H9 (cell line): ENCODE measurements at regions not wholly inside any gene's neighbourhood (a gene's known extent, or its start where the extent isn't known, plus 50 kb on each side); places are given as distances from the start of the nearest gene placed in this dataset.

Experiments
- DNase-seq: peaks from one replicate; pipeline ENCODE4 v3.0.0-alpha.2; 2017
- H2AFZ ChIP-seq: one replicate; pipeline ENCODE4 v1.6.1; 2013; ENCODE audit warnings: mild to moderate bottlenecking, low read length, control low read depth, moderate library complexity
- H2AK5ac ChIP-seq: 2 replicates; pipeline ENCODE4 v1.6.1; 2013; ENCODE audit warnings: low read length, control low read depth, mixed read lengths; ENCODE audit not compliant: insufficient read length
- H2BK120ac ChIP-seq: one replicate; pipeline ENCODE4 v1.6.1; 2013; ENCODE audit warnings: low read depth, mild to moderate bottlenecking, low read length, control low read depth, inconsistent platforms; ENCODE audit not compliant: poor library complexity, severe bottlenecking
- H2BK12ac ChIP-seq: 2 replicates; pipeline ENCODE4 v1.6.1; 2013; ENCODE audit warnings: low read length, control low read depth, mixed read lengths, low read depth; ENCODE audit not compliant: insufficient read length
- H2BK15ac ChIP-seq: 2 replicates; pipeline ENCODE4 v1.6.1; 2013; ENCODE audit warnings: low read depth, low read length, control low read depth
- H2BK20ac ChIP-seq: one replicate; pipeline ENCODE4 v1.6.1; 2013; ENCODE audit warnings: low read depth, mild to moderate bottlenecking, low read length, control low read depth, inconsistent platforms; ENCODE audit not compliant: poor library complexity, severe bottlenecking
- H2BK5ac ChIP-seq: 2 replicates; pipeline ENCODE4 v1.6.1; 2013; ENCODE audit warnings: low read length, control low read depth, mixed read lengths; ENCODE audit not compliant: insufficient read length
- H3K14ac ChIP-seq: 2 replicates; pipeline ENCODE4 v1.6.1; 2013; ENCODE audit warnings: low read length, control low read depth; ENCODE audit not compliant: insufficient read depth
- H3K18ac ChIP-seq: 2 replicates; pipeline ENCODE4 v1.6.1; 2013; ENCODE audit warnings: low read depth, mild to moderate bottlenecking, mixed read lengths, low read length, control low read depth; ENCODE audit not compliant: insufficient read length
- H3K23ac ChIP-seq: 2 replicates; pipeline ENCODE4 v1.6.1; 2013; ENCODE audit warnings: low read length, control low read depth, mixed read lengths, low read depth; ENCODE audit not compliant: insufficient read length
- H3K23me2 ChIP-seq: 2 replicates; pipeline ENCODE4 v1.6.1; 2013; ENCODE audit warnings: low read depth, mild to moderate bottlenecking, mixed read lengths, low read length, control low read depth; ENCODE audit not compliant: insufficient read length, poor library complexity, severe bottlenecking
- H3K27ac ChIP-seq: 2 replicates; pipeline ENCODE4 v1.5.1; 2013; ENCODE audit warnings: low read length, control low read depth, mixed read lengths, low read depth; ENCODE audit not compliant: insufficient read length
- H3K27me3 ChIP-seq: 2 replicates; pipeline ENCODE4 v1.6.1; 2013; ENCODE audit warnings: low read length, control low read depth, inconsistent platforms; ENCODE audit not compliant: insufficient read depth
- H3K4ac ChIP-seq: 2 replicates; pipeline ENCODE4 v1.6.1; 2013; ENCODE audit warnings: low read depth, mild to moderate bottlenecking, control low read depth, inconsistent platforms, low read length, moderate library complexity
- H3K4me1 ChIP-seq: 2 replicates; pipeline ENCODE4 v1.6.1; 2013; ENCODE audit warnings: low read length, control low read depth, inconsistent platforms; ENCODE audit not compliant: insufficient read depth
- H3K4me2 ChIP-seq: 2 replicates; pipeline ENCODE4 v1.6.1; 2013; ENCODE audit warnings: low read length, control low read depth, mixed read lengths; ENCODE audit not compliant: insufficient read length, insufficient read depth
- H3K56ac ChIP-seq: 2 replicates; pipeline ENCODE4 v1.6.1; 2013; ENCODE audit warnings: low read depth, mild to moderate bottlenecking, mixed read lengths, low read length, control low read depth; ENCODE audit not compliant: insufficient read length
- H3K79me1 ChIP-seq: 2 replicates; pipeline ENCODE4 v1.6.1; 2013; ENCODE audit warnings: low read depth, mild to moderate bottlenecking, moderate library complexity, low read length, control low read depth, inconsistent platforms; ENCODE audit not compliant: insufficient read depth, poor library complexity, severe bottlenecking
- H3K79me2 ChIP-seq: 2 replicates; pipeline ENCODE4 v1.6.1; 2013; ENCODE audit warnings: low read length, control low read depth, inconsistent platforms; ENCODE audit not compliant: insufficient read depth
- H3K9ac ChIP-seq: 2 replicates; pipeline ENCODE4 v1.6.1; 2013; ENCODE audit warnings: low read length, control low read depth, mixed read lengths; ENCODE audit not compliant: insufficient read length; ENCODE audit errors: extremely low read depth
- H3K9me3 ChIP-seq: one replicate; pipeline ENCODE4 v1.6.1; 2013; ENCODE audit warnings: low read depth, low read length, inconsistent platforms; ENCODE audit not compliant: control insufficient read depth
- H3T11ph ChIP-seq: one replicate; pipeline ENCODE4 v1.6.1; 2013; ENCODE audit warnings: mild to moderate bottlenecking, low read length, control low read depth, inconsistent platforms
- H4K20me1 ChIP-seq: one replicate; pipeline ENCODE4 v1.6.1; 2013; ENCODE audit not compliant: control insufficient read depth, insufficient read length, insufficient read depth
- H4K5ac ChIP-seq: 2 replicates; pipeline ENCODE4 v1.6.1; 2013; ENCODE audit warnings: low read depth, mild to moderate bottlenecking, mixed read lengths, low read length, control low read depth; ENCODE audit not compliant: insufficient read length
- H4K8ac ChIP-seq: replicated peaks from 2 replicates; pipeline ENCODE4 v1.6.1; 2013; ENCODE audit warnings: low read length, control low read depth, mixed read lengths, low read depth; ENCODE audit not compliant: insufficient read length
- H4K91ac ChIP-seq: 2 replicates; pipeline ENCODE4 v1.6.1; 2013; ENCODE audit warnings: low read depth, mild to moderate bottlenecking, moderate library complexity, mixed read lengths, low read length, control low read depth; ENCODE audit not compliant: insufficient read length
- H3K27ac Mint-ChIP-seq, 3 experiments: 2 replicates in 2 of 3; 3 replicates in 1 of 3; pipeline ENCODE4 v1.8.0; 2020 to 2021; ENCODE audit warnings: mixed read lengths in 3 of 3, mild to moderate bottlenecking in 1 of 3, moderate library complexity in 1 of 3
- H3K27me3 Mint-ChIP-seq: 2 replicates; pipeline ENCODE4 v1.8.0; 2021; ENCODE audit warnings: low read depth, mild to moderate bottlenecking, moderate library complexity, mixed read lengths
- H3K36me3 Mint-ChIP-seq, 3 experiments: 2 replicates in 2 of 3; 3 replicates in 1 of 3; pipeline ENCODE4 v1.8.0; 2020 to 2021; ENCODE audit warnings: low read depth in 3 of 3, mixed read lengths in 3 of 3; ENCODE audit not compliant: insufficient read depth in 1 of 3
- H3K4me1 Mint-ChIP-seq, 2 experiments: 2 replicates each; pipeline ENCODE4 v1.8.0; 2020; ENCODE audit warnings: mixed read lengths in 2 of 2
- H3K4me3 Mint-ChIP-seq, 2 experiments: 2 replicates in 1 of 2; 3 replicates in 1 of 2; pipeline ENCODE4 v1.8.0; 2020 to 2021; ENCODE audit warnings: mild to moderate bottlenecking in 2 of 2, mixed read lengths in 2 of 2, moderate library complexity in 1 of 2
- H3K9me3 Mint-ChIP-seq, 2 experiments: 2 replicates in 1 of 2; 3 replicates in 1 of 2; pipeline ENCODE4 v1.8.0; 2020; ENCODE audit warnings: mild to moderate bottlenecking in 2 of 2, mixed read lengths in 2 of 2, moderate library complexity in 1 of 2
- WGBS: extraction: QIAGEN DNeasy Blood & Tissue Kit; methylation state at CpG from one replicate; pipeline ENCODE4 v1.1.7; 2013; ENCODE audit warnings: missing lambda C conversion rate, low lambda C conversion rate, mixed read lengths; ENCODE audit not compliant: insufficient read length; ENCODE audit errors: extremely low coverage; 5-methylcytosine and 5-hydroxymethylcytosine counted together
- TF ChIP-seq, protein P1 (sequence below): fragments of 200-600 bp; sonication (generic); conservative IDR thresholded peaks from 3 replicates; pipeline ENCODE4 v1.8.0; 2021; ENCODE audit warnings: antibody characterized with exemption, mild to moderate bottlenecking

DNA sequence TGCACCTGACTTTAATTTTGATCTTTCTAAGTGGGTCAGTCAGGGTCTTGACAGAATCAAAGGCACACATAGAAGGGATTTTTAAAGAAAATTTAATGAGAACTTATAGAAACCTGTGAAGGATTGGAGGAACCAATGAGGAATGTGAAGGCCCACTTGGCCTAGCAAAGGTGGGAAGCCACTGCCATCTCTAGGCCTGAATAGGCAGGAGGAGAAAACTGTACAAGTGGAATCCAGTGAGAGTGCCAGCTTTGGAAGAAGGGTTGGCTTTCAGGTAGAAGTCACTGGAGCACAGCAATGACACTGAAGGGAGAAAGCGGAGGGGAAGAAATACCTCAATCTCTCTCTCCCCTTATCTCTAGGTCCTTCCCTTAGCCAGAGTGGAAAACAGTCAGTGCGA, 380.7 kb upstream of the KCNMB2 start:
- WGBS, result no CpG with 5 or more reads among the region's 2 CpGs
- Histone ChIP-seq H3K18ac (no peak overlapping the region), H2BK5ac (no peak overlapping the region), H4K20me1 (no peaks in the 10 kb centered on the region), H3K23ac (no peak overlapping the region), H4K91ac (no peak overlapping the region), H3K56ac (no peak overlapping the region), H3K27ac (no peak overlapping the region), H4K5ac (no peak overlapping the region), H3K79me2 (no peaks in the 10 kb centered on the region), H3K9ac (no peak overlapping the region), H2BK15ac (no peak overlapping the region), H3K9me3 (no peaks in the 10 kb centered on the region), H3K14ac (no peak overlapping the region), H2BK20ac (no peak overlapping the region), H2AFZ (no peak overlapping the region), H3K4ac (no peak overlapping the region), H3K27me3 (no peaks in the 10 kb centered on the region), H2AK5ac (no peak overlapping the region), H3T11ph (no peak overlapping the region), H2BK120ac (no peak overlapping the region), H3K79me1 (no peaks in the 10 kb centered on the region), H4K8ac (no peak overlapping the region), H3K4me2 (no peak overlapping the region), H2BK12ac (no peak overlapping the region), H3K4me1 (0 out of 2 replicates have a peak, but pooled peaks cover 2% of the 10 kb centered on the region), H3K23me2 (no peaks in the 10 kb centered on the region)
- Mint-ChIP-seq H3K27me3 (no peaks in the 10 kb centered on the region), H3K36me3 (no peaks in the 10 kb centered on the region; a peak in 1 of 7 replicates), H3K4me3 (no peak overlapping the region), H3K4me1 (peaks cover 21 to 25% of the 10 kb centered on the region in 2 experiments), H3K9me3 (peaks cover 0 to 2% of the 10 kb centered on the region in 2 experiments; a peak in 1 of 5 replicates), H3K27ac (no peak overlapping the region; a peak in 2 of 7 replicates)
- no peak for DNase-seq
- TF ChIP-seq, protein P1, sequence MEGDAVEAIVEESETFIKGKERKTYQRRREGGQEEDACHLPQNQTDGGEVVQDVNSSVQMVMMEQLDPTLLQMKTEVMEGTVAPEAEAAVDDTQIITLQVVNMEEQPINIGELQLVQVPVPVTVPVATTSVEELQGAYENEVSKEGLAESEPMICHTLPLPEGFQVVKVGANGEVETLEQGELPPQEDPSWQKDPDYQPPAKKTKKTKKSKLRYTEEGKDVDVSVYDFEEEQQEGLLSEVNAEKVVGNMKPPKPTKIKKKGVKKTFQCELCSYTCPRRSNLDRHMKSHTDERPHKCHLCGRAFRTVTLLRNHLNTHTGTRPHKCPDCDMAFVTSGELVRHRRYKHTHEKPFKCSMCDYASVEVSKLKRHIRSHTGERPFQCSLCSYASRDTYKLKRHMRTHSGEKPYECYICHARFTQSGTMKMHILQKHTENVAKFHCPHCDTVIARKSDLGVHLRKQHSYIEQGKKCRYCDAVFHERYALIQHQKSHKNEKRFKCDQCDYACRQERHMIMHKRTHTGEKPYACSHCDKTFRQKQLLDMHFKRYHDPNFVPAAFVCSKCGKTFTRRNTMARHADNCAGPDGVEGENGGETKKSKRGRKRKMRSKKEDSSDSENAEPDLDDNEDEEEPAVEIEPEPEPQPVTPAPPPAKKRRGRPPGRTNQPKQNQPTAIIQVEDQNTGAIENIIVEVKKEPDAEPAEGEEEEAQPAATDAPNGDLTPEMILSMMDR, result 0 out of 3 replicates have a peak, but pooled peaks have one; percentile 16
